CD4-positive, alpha-beta T cell treated with Interleukin-6 at 100 ng/mL for 8 hours (primary cell): ENCODE measurements at regions not wholly inside any gene's neighbourhood (a gene's known extent, or its start where the extent isn't known, plus 50 kb on each side); places are given as distances from the start of the nearest gene placed in this dataset.
"Not testable (repeated sequence)": the region's sequence is repeated elsewhere in the genome, so short reads cannot be mapped to it uniquely, and the experiment has no call there.

Experiments used
- DNase-seq: peaks from one replicate; pipeline ENCODE4 v3.0.0-alpha.2; 2020; ENCODE audit warnings: mixed read lengths, low spot score

DNA sequence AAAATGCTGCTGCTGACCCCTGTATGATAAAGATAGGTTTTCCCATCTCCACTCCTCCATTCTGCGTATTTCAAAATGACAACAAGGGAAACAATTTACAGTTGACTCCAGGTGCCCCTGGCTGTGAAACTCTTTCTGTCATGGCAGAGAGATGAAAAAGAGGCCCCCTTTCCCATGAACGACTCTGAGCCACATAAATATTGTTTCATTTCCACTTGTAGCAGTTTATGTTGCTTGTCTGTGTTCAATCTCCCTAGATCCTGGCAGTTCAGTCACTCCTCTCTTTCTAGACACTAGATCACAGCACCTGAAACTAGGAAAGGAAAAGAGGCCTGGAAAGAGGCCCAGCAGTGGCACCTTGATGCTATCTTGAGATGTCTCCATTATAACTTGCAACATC lies 121.0 kb upstream of the ZNF521 start:
- no peak for DNase-seq

DNA sequence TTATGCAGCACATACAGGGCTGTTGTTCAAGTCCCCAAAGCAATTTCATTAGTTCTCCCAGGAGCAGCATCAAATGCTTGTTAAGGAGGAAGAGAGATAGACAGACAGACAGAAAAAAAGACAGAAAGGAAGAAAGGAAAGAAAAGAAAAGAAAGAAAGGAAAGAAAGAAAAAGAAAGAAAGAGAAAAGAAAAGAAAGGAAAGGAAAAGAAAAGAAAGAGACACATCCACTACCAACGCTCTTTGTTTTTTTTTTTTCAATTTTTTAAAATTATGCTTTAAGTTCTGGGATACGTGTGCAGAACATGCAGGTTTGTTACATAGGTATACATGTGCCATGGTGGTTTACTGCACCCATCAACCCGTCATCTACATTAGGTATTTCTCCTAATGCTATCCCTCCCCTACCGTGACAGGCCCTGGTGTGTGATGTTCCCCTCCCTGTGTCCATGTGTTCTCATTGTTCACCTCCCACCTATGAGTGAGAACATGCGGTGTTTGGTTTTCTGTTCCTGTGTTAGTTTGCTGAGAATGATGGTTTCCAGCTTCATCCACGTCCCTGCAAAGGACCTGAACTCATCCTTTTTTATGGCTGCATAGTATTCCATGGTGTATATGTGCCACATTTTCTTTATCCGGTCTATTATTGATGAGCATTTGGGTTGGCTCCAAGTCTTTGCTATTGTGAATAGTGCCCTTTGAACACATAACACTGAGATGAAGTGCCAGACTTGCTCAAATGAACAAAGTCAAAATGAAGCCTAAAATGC lies 119.0 kb upstream of the ZNF521 start:
- DNase-seq: not testable (repeated sequence)

DNA sequence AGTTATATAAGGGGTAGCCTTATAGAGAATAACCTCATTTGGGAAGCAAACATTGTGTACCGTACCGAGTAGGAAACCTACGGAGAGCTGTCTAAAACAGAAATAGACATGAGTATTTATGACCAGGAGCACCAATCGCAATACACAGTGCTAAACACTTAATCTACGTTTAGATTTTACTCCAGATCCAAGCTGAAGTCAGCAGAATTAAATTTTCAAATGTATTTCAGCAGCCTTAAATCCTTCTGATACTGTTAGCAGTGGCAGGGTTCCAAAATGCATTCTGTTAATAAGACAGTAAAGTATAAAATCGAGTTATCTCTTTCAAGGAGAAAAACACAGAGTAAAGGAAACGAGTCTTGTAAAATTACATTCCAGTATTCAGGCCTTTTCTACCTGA lies 118.1 kb upstream of the ZNF521 start:
- no peak for DNase-seq

DNA sequence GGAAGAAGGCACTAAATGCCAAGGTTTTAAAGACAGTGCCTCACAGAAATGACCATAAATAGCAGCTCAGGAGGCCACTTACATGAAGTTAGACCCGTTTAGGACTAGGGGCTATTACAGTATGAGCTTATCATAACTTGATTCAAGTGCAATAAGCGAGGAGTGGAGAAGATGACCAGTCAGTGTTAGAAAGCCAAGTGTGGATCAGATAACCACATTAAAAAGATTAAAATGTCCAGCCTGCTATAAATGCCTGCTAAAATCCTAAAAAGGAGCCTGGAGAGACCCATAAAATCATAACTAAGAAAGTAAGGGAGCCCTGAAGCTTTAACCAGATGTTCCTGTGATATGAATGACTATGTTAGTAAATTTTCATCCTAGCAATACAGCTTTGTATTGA lies 117.5 kb upstream of the ZNF521 start:
- DNase-seq: no peak

DNA sequence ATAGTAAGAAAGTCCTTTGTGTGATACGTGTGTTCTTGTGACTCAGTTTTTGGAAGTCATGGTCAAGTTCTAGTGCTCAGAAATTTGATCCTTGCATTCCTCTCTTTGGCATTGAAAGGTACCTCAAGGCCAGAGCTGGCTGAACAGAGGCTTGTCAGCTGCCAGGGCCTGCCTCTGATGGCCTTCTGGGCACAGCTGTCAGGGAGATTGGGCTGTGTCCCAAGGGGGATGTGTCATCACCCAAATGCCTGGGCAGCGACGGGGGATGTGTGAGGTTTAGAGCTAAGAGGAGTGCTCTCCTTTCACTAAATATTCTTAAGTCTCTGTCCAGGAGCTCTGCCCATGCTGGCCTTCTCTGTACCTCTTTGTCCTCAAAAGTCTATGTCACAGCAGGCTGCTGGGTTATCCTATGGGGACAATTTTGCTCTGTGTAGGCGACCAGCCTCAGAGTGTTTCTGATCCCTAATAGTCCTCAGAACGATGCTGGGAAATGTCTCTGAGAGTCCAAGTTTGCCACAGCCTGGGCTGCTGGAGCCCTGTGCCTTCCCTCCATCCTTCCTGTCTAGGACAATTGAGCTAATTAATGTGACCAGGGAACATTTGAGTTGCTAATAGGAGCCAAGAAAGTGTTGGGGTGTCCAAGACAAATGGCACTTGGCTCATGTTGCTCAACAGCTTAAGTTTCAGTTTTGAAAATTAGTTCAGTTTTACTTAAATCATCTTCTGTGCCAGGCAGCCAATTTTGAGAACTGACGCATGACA lies 115.4 kb upstream of the ZNF521 start:
- no peak for DNase-seq

DNA sequence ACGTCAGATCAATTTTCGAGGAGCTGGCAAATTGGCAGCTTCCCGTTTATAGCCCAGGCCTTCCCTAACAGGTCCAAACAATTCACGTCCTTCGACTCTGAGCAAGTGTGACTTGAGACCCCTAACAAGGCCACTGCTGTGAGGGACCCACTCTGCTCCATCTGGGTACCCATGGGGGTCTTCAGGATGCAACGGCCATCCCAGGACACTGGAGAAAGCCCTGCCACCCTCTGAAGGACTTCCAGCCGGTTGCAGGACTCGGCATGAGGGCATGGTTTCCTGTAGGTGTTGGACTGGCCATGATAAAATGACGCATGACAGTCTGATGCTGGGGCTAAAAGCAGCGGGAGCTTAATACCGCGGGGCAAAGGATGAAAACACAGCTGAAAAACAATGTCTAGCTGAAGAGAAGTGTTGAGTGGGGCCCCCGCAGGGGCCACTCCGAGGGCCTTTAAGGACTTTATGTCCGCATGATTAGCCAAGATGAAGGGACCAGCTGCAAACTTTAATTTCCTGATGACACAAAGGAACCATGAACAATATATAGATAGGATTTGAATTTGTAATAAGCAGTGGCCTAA lies 113.3 kb upstream of the ZNF521 start:
- no peak for DNase-seq

DNA sequence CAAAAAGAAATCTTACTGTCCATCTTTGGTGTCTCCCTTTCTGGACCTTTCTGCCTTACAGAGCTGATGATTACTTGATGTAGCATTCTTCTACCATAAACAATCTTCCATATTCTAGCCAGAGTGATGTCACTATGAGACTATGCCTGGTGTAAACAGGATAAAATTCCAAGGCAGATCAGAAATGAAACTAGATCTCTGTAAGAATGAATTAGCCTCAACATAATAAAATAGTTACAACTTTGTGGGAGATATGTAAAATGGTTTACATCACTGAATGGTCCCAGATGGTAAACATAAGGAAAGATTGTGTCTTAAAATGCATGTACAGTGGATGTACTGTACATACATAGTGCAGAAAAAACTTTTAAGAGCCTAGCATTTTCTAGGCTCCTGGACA lies 112.3 kb upstream of the ZNF521 start:
- DNase-seq: no peak

DNA sequence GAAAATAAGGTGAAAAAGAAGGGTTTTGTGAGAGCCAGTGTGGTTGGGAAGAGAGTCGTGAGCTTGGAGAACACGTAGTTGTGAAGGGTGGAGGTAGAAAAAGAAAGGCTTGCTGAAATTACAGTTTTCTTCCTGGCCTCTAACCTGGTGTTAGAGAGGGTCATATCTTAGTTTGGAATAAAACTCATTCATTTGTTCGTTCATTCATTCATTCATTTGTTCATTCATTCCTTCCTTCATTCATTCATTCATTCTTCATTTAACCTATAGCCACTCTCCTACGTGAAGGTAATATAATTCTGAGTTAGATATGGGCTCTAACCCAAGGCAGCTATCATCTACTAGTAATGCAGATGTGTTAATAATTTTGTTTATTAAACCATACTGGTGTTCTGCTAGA lies 111.8 kb upstream of the ZNF521 start:
- DNase-seq: no peak

DNA sequence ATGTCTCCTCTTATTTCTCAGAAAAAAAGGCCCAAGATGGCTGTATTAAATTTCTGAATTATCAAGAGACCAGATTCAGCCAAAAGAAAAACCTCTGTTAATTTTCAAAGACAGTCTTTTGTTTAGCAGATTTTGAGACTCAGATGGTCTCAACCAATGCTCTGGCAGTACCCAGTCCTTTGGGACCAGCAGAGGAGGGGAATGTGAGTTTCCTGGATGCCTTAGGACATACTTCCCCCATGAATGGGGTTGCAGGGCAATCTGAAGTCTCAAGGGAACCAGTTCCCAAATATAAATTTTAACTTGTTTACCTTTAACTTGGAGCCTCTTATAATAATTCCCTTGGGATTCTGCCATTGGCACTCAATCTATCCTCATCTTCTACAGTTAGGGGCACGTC lies 107.8 kb upstream of the ZNF521 start:
- DNase-seq: no peak

DNA sequence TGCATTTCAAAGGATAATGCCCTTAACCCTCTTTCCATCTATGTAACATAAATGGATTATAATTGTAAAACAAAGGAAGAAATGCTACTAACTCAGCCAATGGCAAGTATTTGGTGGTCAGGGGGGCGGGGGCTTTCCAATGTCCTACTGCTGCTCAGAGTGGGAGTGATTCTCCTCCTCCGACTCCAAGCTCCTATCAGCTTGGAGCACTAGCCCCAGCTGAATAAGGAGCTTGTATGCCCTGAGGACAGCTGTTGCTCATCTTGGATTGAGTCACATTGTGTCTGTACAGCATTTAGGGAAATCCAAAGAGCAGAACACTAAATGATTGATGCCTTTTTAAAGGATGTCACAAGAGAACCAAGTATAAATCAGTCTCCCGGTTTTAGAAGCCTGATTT lies 105.6 kb upstream of the ZNF521 start:
- no peak for DNase-seq

DNA sequence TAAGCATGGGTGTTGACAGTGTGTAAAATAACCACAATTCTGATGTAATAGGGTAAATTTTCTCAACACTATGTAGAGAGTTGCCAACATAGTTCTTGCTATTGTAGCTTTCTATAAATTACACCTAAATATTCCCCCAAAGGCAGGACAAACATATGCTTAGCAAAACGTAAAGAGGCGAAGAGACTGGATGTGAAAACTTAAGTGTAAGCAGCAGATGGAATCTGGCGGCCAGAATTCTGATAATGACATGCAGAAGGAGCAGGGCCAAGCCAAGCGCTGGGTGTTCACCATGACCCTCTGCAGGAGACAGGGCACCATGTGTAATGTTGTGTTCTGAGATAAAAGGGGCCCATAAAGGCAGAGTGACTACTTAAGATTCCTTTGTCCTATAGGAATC lies 105.2 kb upstream of the ZNF521 start:
- no peak for DNase-seq

DNA sequence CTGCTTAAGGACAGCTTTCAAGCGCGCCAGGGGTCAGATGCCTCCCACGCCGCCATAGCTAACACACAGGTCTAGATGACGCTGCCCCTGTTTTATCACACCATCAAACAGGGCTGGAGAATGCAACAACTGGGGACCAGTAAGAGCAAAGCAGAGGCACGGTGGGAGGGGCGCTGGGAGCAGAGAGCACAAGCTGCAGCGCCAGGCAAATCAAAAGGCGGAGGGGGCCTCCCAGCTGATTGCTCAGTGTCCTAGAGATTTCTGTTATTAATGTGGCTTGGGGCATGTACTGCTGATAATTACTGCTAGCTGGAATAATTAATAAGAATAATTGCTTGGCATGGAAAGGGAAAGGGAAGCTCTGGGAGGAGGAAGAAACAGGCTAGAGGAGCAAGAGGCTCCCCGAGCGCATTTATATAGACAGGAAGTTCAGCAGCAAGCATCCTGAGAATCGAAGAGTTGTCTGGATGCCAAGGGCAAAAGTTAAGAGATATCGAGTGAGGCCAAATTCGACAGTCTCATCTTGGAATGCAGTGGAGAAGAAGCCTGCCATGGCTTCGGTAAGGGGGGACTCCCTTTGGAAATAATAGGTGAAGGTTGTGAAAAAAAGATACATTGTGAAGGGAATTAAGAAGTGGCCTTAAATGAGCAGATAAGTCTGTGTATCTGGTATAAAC lies 104.5 kb upstream of the ZNF521 start:
- no peak for DNase-seq

DNA sequence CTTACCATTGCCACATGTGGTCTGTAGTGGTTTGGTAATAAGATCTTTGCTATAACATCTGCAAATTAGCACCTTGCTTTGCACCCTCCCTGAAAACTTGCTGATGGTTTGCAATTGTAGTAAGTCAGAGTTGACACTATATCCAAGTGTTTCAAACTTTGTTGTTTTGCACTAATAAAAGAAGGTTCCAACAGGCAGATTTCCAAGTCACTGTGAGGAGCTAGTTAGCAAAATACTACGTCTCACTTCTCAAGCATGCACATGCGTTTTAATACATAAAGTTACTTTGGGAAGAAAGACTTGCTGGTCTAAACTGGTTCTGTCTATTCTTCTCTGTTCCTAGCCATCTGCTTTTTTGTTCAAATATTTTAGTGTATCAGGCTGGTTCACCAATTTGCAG lies 103.7 kb upstream of the ZNF521 start:
- DNase-seq: no peak

DNA sequence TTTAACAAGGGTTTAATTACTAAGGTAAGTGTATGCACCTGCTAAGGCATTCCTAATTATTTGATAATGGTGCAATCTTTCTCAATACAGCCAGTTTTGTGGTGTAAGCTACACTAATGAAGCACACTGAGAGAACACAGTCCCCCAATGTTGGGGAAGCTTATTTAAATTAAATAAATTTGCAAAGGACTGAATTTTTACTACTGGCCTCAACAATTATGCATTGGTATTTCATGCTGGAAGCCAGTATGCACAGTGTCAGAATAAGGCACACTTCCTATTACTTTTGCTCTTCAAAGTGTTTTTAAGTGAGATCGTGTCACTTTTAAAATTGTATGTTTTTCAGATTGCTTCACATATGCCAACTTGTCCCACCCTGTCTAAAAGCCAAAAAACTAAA lies 103.2 kb upstream of the ZNF521 start:
- DNase-seq: no peak

DNA sequence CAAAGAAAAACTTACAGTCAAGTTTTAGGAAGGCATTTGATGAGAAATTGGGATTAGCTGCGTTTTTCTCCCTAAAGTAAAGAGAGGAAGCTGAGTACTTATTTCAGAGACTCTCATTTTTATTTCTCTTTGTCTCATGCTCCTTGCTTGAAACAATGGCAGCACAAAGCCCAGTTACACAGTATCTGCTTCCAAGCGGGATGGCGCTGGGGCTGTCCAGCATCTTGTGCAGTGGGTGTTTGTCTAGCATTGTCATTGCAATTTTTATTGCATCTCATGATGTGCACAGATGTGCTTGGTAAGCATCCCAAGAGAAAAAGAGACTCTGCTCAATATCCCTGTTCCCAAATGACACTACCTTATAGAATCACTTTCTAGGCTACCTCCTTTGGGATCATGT lies 102.8 kb upstream of the ZNF521 start:
- no peak for DNase-seq

DNA sequence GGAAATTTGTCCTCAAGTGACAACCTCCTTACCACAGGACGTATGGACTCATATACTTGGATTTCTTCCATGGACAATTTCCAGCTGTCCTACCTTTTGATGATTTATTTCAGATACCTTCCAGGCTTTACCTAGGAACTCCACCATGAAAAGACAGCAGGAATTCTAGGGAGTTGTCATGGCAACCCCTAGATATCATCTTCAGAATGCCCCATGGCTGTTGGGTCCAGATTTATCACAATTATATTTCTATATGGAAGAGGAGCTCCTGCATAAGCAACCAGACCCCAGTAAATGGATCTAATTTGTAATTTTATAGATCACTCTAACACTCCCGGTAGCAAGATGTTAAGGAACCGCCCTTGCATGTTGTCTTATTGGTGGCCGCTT lies 102.3 kb upstream of the ZNF521 start:
- no peak for DNase-seq

DNA sequence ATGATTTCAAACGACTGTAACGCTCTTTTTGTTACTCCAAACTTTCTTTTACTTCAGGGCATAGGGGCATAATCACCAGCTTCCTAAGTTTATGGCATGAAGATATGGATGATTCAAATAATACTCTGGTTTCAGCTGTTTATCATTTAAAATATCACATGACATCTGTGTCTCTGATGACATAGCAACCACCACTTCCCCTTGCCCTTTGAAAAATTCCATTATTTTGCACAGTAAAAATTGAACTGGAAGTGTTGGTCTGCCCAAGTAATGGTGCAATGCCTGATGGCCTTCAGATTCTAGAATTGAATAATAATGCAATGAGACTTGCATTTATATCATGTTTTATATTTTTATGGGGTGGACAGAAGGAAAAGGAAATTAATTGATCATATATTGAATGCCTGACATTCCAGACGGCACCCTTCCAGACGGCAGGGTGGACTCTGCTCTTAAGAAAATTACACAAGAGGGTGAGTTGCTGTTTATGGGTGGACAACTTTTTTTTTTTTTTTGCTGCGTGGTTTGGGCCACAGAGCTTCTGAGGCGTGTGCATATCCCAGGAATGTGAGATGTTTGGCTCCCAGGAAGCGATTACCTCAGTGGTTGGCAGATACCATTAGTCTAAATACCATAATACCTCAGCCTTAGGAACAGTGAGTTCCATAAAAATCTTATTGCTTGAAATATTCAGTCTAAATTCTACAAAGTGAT lies 101.7 kb upstream of the ZNF521 start:
- DNase-seq: no peak

DNA sequence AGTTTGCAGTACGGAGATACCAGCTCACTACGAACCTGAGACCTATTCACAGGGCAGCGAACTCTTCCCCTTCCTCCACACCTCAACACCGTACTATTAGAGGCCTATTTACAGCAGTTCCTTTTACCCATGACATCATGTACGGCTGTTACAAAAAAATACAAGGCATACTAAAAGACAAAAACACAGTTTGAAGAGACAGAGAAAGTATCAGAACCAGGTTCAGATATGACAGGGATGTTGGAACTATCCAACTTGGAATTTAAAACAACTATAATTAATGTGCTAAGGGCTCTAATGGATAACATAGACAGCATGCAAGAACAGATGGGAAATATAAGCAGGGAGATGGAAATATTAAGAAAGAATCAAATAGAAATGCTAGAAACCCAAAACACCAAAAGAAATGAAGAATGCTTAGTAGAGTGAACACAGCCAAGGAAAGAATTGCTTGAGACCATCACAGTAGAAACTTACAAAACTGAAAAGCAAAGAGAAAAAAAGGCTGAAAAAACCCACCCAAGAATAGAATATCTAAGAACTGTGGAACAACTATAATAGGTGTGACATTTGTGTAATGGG lies 99.2 kb upstream of the ZNF521 start:
- no peak for DNase-seq

DNA sequence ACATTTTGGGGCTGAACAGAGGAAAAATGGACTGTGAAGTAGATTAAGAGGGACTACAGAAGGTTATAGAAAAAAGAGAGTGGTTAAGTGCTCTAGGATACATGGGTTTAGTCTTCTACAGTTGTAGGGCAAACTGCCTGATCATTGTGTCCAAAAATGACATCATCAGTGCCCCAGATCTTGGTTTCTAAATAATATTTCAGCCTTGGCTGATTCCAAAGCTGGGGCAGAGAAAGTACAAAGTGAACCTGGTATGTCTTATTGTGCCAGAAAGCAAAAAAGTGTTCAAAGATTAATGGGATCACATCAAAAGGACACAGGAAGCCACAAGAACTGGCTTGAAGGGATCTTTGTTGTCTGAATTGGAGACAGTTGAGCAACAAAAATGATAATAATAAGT lies 97.1 kb upstream of the ZNF521 start:
- no peak for DNase-seq

DNA sequence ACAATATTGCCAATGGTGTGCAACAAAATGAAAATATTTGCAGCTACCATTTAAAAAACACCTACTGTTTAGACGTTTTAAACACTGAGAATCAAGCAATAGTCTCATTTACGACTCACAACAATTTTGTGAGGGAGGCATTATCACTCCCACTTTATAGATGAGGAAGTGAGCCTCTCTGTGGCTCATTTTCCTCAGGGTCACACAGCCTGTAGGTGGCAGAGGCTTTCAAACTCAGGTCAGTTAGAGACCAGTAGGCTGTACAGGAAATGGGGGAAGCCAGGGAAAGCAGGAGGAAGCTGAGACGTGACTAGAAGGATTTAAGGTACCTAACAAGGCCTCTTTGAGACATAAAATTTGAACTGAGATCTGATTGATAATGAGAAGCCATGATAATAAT lies 95.0 kb upstream of the ZNF521 start:
- no peak for DNase-seq

DNA sequence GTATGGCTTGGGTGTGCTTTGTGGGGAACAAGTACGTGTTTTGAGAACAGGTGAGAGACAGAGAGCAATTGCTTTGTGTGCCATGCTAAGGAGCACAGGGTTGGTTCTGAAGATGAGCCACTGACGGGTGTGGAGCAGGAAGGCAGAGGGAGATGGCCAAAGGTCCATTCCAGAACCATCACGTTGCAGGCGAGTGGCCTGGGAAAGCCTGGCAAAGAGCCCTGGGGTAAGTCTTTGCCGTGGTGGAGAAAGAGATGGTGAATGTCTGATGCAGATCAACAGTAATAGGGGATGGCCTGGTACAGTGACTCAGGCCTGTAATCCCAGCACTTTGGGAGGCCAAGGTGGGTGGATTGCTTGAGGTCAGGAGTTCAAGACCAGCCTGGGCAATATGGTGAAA lies 93.5 kb upstream of the ZNF521 start:
- no peak for DNase-seq

DNA sequence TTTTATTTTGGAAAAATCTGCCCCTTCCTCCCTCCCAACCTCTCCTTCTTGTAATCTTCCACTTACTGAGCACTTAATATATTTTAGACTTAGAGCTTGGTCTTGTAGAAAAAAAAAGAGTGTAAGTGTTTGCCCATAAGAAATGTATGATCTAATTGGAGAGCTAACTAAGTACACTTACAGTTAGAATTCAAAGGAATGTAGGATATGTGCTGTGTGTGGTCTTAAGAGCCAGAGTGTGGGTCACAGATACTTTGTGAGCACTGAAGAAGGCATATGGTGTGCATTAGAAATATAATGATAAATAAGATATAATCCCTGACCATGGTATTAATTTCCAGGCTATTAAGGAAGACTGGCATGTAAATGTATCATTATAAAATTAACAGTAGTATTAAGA lies 91.8 kb upstream of the ZNF521 start:
- DNase-seq: no peak
